ENCODE measurements at regions not wholly inside any gene's neighbourhood (a gene's known extent, or its start where the extent isn't known, plus 50 kb on each side); places are given as distances from the start of the nearest gene placed in this dataset.

- Mint-ChIP-seq H3K4me1 (ENCODE audit: insufficient read depth, unreplicated experiment) (no peaks in the 10 kb centered on the region), H3K27me3 (ENCODE audit: insufficient read depth, unreplicated experiment) (no peaks in the 10 kb centered on the region), H3K9me3 (ENCODE audit: unreplicated experiment) (no peaks in the 10 kb centered on the region), H3K27ac (ENCODE audit: low read depth, unreplicated experiment) (no peak overlapping the region), H3K4me3 (ENCODE audit: unreplicated experiment) (no peak overlapping the region), H3K36me3 (ENCODE audit: insufficient read depth, unreplicated experiment) (no peaks in the 10 kb centered on the region)
- no peak for DNase-seq (ENCODE audit: unreplicated experiment)
- TF ChIP-seq CTCF (IDR thresholded peaks at IDR 0.05; ENCODE audit: unreplicated experiment): no peak
- ChIA-PET POLR2A (interaction anchor here (0.6 to 0.9 kb wide), 2 partner anchors 15 to 749 kb away, joined by 3 read pairs; no protein-coding TSS in a partner anchor), CTCF (interaction anchor here (0.7 kb wide), 1 partner anchor 12 kb away, joined by 4 read pairs; no protein-coding TSS in a partner anchor)
- intact Hi-C loops (cut with micrococcal nuclease): no loop called here
- BruUV-seq (replicated peaks): no TSS peak
Measured at GRCh38 chr4:175431694-175432093, 380.4 kb downstream of the GPM6A start.

GRCh38 chr4:175435381-175435783 lies 376.7 kb downstream of the GPM6A start:
- intact Hi-C loops (cut with micrococcal nuclease): no loop called here
- Mint-ChIP-seq H3K27ac (ENCODE audit: low read depth, unreplicated experiment) (no peak overlapping the region), H3K27me3 (ENCODE audit: insufficient read depth, unreplicated experiment) (no peaks in the 10 kb centered on the region), H3K9me3 (ENCODE audit: unreplicated experiment) (peaks cover 7% of the 10 kb centered on the region), H3K36me3 (ENCODE audit: insufficient read depth, unreplicated experiment) (no peaks in the 10 kb centered on the region), H3K4me3 (ENCODE audit: unreplicated experiment) (no peak overlapping the region), H3K4me1 (ENCODE audit: insufficient read depth, unreplicated experiment) (no peaks in the 10 kb centered on the region)
- DNase-seq (ENCODE audit: unreplicated experiment): no peak
- ChIA-PET POLR2A (interaction anchor here (0.6 kb wide), 1 partner anchor 8 kb away, joined by 3 read pairs; no protein-coding TSS in a partner anchor), CTCF (no interaction called here)
- TF ChIP-seq CTCF (IDR thresholded peaks at IDR 0.05; ENCODE audit: unreplicated experiment): no peak
- no TSS peak for BruUV-seq (replicated peaks)

GRCh38 chr4:175436196-175436595 lies 375.9 kb downstream of the GPM6A start:
- Mint-ChIP-seq H3K36me3 (ENCODE audit: insufficient read depth, unreplicated experiment) (no peaks in the 10 kb centered on the region), H3K9me3 (ENCODE audit: unreplicated experiment) (peaks cover 7% of the 10 kb centered on the region), H3K27ac (ENCODE audit: low read depth, unreplicated experiment) (no peak overlapping the region), H3K4me3 (ENCODE audit: unreplicated experiment) (no peak overlapping the region), H3K4me1 (ENCODE audit: insufficient read depth, unreplicated experiment) (no peaks in the 10 kb centered on the region), H3K27me3 (ENCODE audit: insufficient read depth, unreplicated experiment) (no peaks in the 10 kb centered on the region)
- CTCF ChIA-PET: interaction anchor here (1.0 kb wide), 1 partner anchor 12 kb away, joined by 3 read pairs; no protein-coding TSS in a partner anchor
- no peak for TF ChIP-seq CTCF (IDR thresholded peaks at IDR 0.05; ENCODE audit: unreplicated experiment)
- intact Hi-C loops (cut with micrococcal nuclease): no loop called here
- BruUV-seq (replicated peaks): no TSS peak
- no peak for DNase-seq (ENCODE audit: unreplicated experiment)
- POLR2A ChIA-PET: interaction anchor here (0.6 to 0.9 kb wide), 2 partner anchors 17 to 18 kb away, joined by 3 to 5 read pairs; no protein-coding TSS in a partner anchor

- H3K36me3 Mint-ChIP-seq (ENCODE audit: insufficient read depth, unreplicated experiment): no peaks in the 10 kb centered on the region
- no peaks in the 10 kb centered on the region for H3K4me1 Mint-ChIP-seq (ENCODE audit: insufficient read depth, unreplicated experiment)
- no peak overlapping the region for H3K27ac Mint-ChIP-seq (ENCODE audit: low read depth, unreplicated experiment)
- intact Hi-C loops (cut with micrococcal nuclease): no loop called here
- ChIA-PET CTCF (interaction anchor here (0.6 to 1.7 kb wide), 2 partner anchors 20 to 1490 kb away, joined by 3 to 5 read pairs; no protein-coding TSS in a partner anchor), POLR2A (no interaction called here)
- no peak overlapping the region for H3K4me3 Mint-ChIP-seq (ENCODE audit: unreplicated experiment)
- TF ChIP-seq CTCF (IDR thresholded peaks at IDR 0.05; ENCODE audit: unreplicated experiment): no peak
- no peaks in the 10 kb centered on the region for H3K27me3 Mint-ChIP-seq (ENCODE audit: insufficient read depth, unreplicated experiment)
- peaks cover 7% of the 10 kb centered on the region for H3K9me3 Mint-ChIP-seq (ENCODE audit: unreplicated experiment)
- no peak for DNase-seq (ENCODE audit: unreplicated experiment)
- BruUV-seq (replicated peaks): no TSS peak
Measured at GRCh38 chr4:175440786-175441185, 371.3 kb downstream of the GPM6A start.
